SK-N-SH (cell line): ENCODE measurements at regions not wholly inside any gene's neighbourhood (a gene's known extent, or its start where the extent isn't known, plus 50 kb on each side); places are given as distances from the start of the nearest gene placed in this dataset.

Experiments
- EP300 ChIP-seq, 2 experiments: IDR thresholded peaks; 2 replicates each; pipeline versions ENCODE4 v1.4.0 to v1.6.1; 2012; ENCODE audit warnings: borderline replicate concordance in 1 of 2, low read depth in 1 of 2, low read length in 1 of 2
- TAF1 ChIP-seq: IDR thresholded peaks from 2 replicates; pipeline ENCODE4 v1.6.1; 2012; ENCODE audit warnings: low read depth, mild to moderate bottlenecking, low read length, moderate library complexity, borderline replicate concordance
- TF ChIP-seq, protein P1 (sequence below): fragments of 200-600 bp; sonication (generic); IDR thresholded peaks from 2 replicates; pipeline ENCODE4 v1.6.1; 2017; ENCODE audit warnings: antibody characterized with exemption, mild to moderate bottlenecking, moderate library complexity
- TF ChIP-seq, protein P2 (sequence below): fragments of 150-350 bp; IDR thresholded peaks from 2 replicates; pipeline ENCODE4 v1.6.1; 2017; ENCODE audit warnings: antibody characterized with exemption, low read length, low read depth, borderline replicate concordance

DNA sequence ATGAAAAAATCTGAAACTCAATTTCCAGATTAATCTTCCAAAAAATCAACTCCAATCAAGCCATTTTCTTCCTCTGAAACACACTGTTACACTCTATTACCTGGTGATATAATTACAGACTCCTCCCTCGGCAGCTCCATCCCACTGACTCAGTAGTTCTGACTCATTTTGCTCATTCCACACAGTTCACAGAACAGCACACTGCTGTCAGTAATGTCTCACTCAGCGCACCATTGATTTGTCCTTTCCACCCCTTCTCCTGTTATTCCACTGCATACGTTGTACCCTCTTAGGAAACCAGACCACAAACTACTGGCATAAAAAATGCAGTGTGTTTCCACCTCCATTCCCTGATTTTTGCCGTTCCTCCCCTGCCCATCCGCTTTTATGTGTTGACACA is 212.7 kb downstream of the SLIT2 start:
- no peak for TF ChIP-seq TAF1
- TF ChIP-seq, protein P1, sequence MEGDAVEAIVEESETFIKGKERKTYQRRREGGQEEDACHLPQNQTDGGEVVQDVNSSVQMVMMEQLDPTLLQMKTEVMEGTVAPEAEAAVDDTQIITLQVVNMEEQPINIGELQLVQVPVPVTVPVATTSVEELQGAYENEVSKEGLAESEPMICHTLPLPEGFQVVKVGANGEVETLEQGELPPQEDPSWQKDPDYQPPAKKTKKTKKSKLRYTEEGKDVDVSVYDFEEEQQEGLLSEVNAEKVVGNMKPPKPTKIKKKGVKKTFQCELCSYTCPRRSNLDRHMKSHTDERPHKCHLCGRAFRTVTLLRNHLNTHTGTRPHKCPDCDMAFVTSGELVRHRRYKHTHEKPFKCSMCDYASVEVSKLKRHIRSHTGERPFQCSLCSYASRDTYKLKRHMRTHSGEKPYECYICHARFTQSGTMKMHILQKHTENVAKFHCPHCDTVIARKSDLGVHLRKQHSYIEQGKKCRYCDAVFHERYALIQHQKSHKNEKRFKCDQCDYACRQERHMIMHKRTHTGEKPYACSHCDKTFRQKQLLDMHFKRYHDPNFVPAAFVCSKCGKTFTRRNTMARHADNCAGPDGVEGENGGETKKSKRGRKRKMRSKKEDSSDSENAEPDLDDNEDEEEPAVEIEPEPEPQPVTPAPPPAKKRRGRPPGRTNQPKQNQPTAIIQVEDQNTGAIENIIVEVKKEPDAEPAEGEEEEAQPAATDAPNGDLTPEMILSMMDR = no peak
- TF ChIP-seq, protein P2, sequence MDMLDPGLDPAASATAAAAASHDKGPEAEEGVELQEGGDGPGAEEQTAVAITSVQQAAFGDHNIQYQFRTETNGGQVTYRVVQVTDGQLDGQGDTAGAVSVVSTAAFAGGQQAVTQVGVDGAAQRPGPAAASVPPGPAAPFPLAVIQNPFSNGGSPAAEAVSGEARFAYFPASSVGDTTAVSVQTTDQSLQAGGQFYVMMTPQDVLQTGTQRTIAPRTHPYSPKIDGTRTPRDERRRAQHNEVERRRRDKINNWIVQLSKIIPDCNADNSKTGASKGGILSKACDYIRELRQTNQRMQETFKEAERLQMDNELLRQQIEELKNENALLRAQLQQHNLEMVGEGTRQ = no peak
- TF ChIP-seq EP300 (IDR thresholded peaks at IDR 0.05; ENCODE audit: borderline replicate concordance in 1 of 2, low read depth in 1 of 2, low read length in 1 of 2) = no peak
